Calu3 (cell line): ENCODE measurements at regions not wholly inside any gene's neighbourhood (a gene's known extent, or its start where the extent isn't known, plus 50 kb on each side); places are given as distances from the start of the nearest gene placed in this dataset.
"Not testable (repeated sequence)": the region's sequence is repeated elsewhere in the genome, so short reads cannot be mapped to it uniquely, and the experiment has no call there.

ENCODE experiments used
- BruUV-seq: library from RNA; stranded (reverse); fragments of 400-500 nt; replicated peaks from 2 replicates; lab custom pipeline; 2021; lab: Mats Ljungman, UMichigan
- CTCF ChIA-PET: fragments of 300-600 bp; sonication (Branson Sonifier 250); formaldehyde crosslinking; loops from one replicate; lab custom pipeline; 2022; ENCODE audit warnings: antibody characterized with exemption; lab: Charles Lee
- DNase-seq: peaks from one replicate; pipeline ENCODE4 v3.0.0; 2022
- H3K27ac Mint-ChIP-seq: one replicate; pipeline ENCODE4 v1.8.0; 2022; ENCODE audit warnings: mixed read lengths; ENCODE audit not compliant: unreplicated experiment
- H3K27me3 Mint-ChIP-seq: one replicate; pipeline ENCODE4 v1.8.0; 2022; ENCODE audit warnings: mixed read lengths; ENCODE audit not compliant: unreplicated experiment
- H3K36me3 Mint-ChIP-seq: one replicate; pipeline ENCODE4 v1.8.0; 2022; ENCODE audit warnings: mild to moderate bottlenecking, moderate library complexity, mixed read lengths; ENCODE audit not compliant: insufficient read depth, unreplicated experiment
- H3K4me1 Mint-ChIP-seq: one replicate; pipeline ENCODE4 v1.8.0; 2022; ENCODE audit warnings: mild to moderate bottlenecking, low read depth, mixed read lengths; ENCODE audit not compliant: unreplicated experiment
- H3K4me3 Mint-ChIP-seq: one replicate; pipeline ENCODE4 v1.8.0; 2022; ENCODE audit warnings: mild to moderate bottlenecking, low read depth, moderate library complexity, mixed read lengths; ENCODE audit not compliant: unreplicated experiment
- H3K9me3 Mint-ChIP-seq: one replicate; pipeline ENCODE4 v1.8.0; 2022; ENCODE audit warnings: low read depth, mixed read lengths; ENCODE audit not compliant: unreplicated experiment
- intact Hi-C: fragments of 100-400 bp; cut with micrococcal nuclease; formaldehyde crosslinking; loops from one replicate; pipeline ENCODE4 v1.10.0; 2022; ENCODE audit not compliant: unreplicated experiment
- TF ChIP-seq, protein P1 (sequence below): fragments of 200-600 bp; IDR thresholded peaks from one replicate; pipeline ENCODE4 v1.8.0; 2022; ENCODE audit warnings: antibody characterized with exemption; ENCODE audit not compliant: unreplicated experiment

DNA sequence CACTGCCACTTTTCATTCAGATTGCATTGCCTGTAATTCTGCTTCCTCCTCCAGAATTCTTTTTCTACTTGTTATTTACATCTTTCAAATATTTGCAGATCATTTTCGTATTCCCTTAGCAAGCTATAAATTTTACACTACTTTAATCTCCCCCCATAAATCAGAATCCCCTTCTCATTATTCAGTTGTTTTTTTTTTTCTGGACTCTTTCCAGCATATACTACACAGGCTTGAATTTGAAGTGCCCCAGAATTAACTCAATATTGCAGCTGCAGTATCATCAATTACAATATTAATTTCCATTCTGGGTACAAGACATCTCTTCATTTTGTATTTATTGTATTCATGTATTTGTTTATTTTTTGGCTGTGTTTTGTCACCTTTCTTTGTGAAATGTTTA lies 1494.3 kb downstream of the AMY1C start:
- no peaks in the 10 kb centered on the region for H3K27me3 Mint-ChIP-seq
- CTCF ChIA-PET = no interaction called here
- intact Hi-C loops = no loop called here
- no peaks in the 10 kb centered on the region for H3K36me3 Mint-ChIP-seq
- TF ChIP-seq, protein P1, sequence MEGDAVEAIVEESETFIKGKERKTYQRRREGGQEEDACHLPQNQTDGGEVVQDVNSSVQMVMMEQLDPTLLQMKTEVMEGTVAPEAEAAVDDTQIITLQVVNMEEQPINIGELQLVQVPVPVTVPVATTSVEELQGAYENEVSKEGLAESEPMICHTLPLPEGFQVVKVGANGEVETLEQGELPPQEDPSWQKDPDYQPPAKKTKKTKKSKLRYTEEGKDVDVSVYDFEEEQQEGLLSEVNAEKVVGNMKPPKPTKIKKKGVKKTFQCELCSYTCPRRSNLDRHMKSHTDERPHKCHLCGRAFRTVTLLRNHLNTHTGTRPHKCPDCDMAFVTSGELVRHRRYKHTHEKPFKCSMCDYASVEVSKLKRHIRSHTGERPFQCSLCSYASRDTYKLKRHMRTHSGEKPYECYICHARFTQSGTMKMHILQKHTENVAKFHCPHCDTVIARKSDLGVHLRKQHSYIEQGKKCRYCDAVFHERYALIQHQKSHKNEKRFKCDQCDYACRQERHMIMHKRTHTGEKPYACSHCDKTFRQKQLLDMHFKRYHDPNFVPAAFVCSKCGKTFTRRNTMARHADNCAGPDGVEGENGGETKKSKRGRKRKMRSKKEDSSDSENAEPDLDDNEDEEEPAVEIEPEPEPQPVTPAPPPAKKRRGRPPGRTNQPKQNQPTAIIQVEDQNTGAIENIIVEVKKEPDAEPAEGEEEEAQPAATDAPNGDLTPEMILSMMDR = no peak
- H3K9me3 Mint-ChIP-seq = peaks cover 12% of the 10 kb centered on the region
- H3K4me1 Mint-ChIP-seq = no peaks in the 10 kb centered on the region
- DNase-seq = no peak
- BruUV-seq = no TSS peak
- H3K27ac Mint-ChIP-seq = no peak overlapping the region
- H3K4me3 Mint-ChIP-seq = no peak overlapping the region

DNA sequence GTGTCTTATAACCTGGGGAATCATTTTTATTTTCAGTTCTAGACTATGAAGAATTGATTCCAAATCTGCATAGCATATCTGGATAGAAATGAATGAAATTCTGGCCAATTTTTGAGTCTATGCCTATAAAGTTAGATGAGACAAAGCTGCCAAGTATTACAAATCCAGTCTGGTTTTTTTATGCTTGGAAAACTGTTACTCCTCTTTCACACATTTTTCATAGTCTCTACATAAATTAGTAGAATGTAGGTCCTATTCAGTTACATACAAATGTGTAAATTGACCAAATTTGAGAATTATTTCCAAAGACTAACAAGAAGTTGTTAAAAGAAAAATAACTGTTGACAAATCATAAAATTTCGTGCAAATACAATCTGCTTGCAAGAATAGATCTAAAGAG lies 1505.2 kb downstream of the AMY1C start:
- TF ChIP-seq, protein P1 = no peak
- H3K36me3 Mint-ChIP-seq = no peaks in the 10 kb centered on the region
- H3K4me1 Mint-ChIP-seq = no peaks in the 10 kb centered on the region
- peaks cover 15% of the 10 kb centered on the region for H3K9me3 Mint-ChIP-seq
- BruUV-seq = no TSS peak
- H3K27me3 Mint-ChIP-seq = no peaks in the 10 kb centered on the region
- DNase-seq = no peak
- no peak overlapping the region for H3K27ac Mint-ChIP-seq
- CTCF ChIA-PET = no interaction called here
- intact Hi-C loops = no loop called here
- H3K4me3 Mint-ChIP-seq = no peak overlapping the region

DNA sequence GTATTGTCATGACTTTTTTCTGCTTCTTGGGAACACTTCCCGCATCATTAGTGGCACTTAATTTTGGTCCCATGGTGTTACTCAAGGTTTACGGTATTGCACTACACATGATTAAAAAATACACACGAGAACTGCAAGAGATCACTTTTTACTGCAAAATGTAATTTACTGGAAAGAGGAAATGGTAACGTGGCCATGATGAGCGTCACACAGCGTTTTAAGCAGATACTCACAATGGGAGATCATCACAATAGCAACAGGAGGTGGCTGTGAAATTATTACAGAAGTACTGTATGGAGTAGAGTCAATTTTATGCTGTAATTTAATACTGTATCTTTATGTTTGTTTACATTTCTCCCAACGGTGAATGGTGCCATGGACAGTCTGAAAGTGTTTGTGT lies 1510.3 kb downstream of the AMY1C start:
- Mint-ChIP-seq H3K36me3 (no peaks in the 10 kb centered on the region), H3K4me1 (no peaks in the 10 kb centered on the region), H3K27ac (no peak overlapping the region), H3K27me3 (no peaks in the 10 kb centered on the region), H3K9me3 (peaks cover 17% of the 10 kb centered on the region), H3K4me3 (no peak overlapping the region)
- intact Hi-C loops = no loop called here
- TF ChIP-seq, protein P1 = no peak
- DNase-seq = no peak
- CTCF ChIA-PET = no interaction called here
- no TSS peak for BruUV-seq

DNA sequence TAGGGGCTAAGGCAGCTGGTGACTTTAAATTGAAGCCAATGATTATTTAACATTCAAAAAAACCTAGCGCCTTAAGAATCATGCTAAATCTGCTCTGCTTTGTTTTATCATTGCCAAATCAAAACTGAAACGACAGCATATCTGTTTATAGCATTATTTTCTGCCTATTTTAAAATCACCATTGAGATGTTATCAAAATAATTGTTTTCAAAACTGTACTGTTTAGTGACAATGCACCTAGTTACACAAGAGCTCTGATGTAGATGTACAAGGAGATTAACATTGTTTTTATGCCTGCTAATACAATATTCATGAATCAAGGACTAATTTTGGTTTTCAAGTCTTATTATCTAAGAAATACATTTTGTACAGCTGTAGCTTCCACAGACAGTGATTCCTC lies 1521.3 kb downstream of the AMY1C start:
- BruUV-seq = no TSS peak
- TF ChIP-seq, protein P1 = no peak
- no peaks in the 10 kb centered on the region for H3K27me3 Mint-ChIP-seq
- H3K4me3 Mint-ChIP-seq = no peak overlapping the region
- no peak for DNase-seq
- no peaks in the 10 kb centered on the region for H3K36me3 Mint-ChIP-seq
- peaks cover 3% of the 10 kb centered on the region for H3K9me3 Mint-ChIP-seq
- CTCF ChIA-PET = no interaction called here
- H3K4me1 Mint-ChIP-seq = no peaks in the 10 kb centered on the region
- intact Hi-C loops = no loop called here
- no peak overlapping the region for H3K27ac Mint-ChIP-seq

DNA sequence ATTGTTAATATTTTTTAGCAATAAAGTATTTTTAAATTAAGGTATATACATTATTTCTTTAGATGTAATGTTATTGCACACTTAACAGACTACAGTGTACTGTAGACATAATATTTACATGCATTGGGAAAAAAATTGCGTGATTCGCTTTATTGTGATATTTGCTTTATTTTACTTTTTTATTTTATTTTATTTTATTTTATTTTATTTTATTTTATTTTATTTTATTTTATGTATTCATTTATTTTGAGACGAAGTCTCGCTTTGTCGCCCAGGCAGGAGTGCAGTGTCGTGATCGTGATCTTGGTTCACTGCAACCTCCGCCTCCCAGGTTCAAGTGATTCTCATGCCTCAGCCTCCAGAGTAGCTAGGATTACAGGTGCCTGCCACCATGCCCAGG lies 1522.7 kb downstream of the AMY1C start:
- H3K9me3 Mint-ChIP-seq, BruUV-seq, DNase-seq, H3K27me3 Mint-ChIP-seq, H3K36me3 Mint-ChIP-seq, CTCF ChIA-PET, H3K4me3 Mint-ChIP-seq, intact Hi-C loops, H3K4me1 Mint-ChIP-seq, H3K27ac Mint-ChIP-seq: not testable (repeated sequence)
